Daoy (cell line): ENCODE measurements at regions not wholly inside any gene's neighbourhood (a gene's known extent, or its start where the extent isn't known, plus 50 kb on each side); places are given as distances from the start of the nearest gene placed in this dataset.
"Not testable (repeated sequence)": the region's sequence is repeated elsewhere in the genome, so short reads cannot be mapped to it uniquely, and the experiment has no call there.

Source experiments
- DNase-seq: peaks from one replicate; pipeline ENCODE4 v3.0.0-alpha.2; 2015; ENCODE audit warnings: low read depth

DNA sequence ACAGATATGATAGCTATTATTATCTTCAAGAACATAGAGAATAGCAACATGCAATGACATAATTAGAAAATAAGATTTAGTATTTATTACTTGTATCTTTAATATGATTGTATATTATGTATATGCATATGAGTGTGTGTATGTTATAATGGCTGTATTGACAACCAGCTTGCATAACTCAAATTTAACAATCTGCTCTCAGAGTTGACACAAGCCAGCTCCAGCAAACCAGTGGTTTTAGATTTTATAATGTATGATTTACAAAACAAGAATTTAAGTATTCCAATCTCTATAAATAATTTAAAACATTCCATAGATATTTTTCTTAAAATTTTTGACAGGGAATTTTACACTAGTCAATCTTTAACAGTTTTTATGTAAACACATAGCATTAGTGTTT is 935.9 kb upstream of the EPHA5 start:
- no peak for DNase-seq

- DNase-seq, result no peak
Measured at GRCh38 chr4:66604192-66604591, 933.9 kb upstream of the EPHA5 start.

GRCh38 chr4:66602622-66603021 is 932.3 kb upstream of the EPHA5 start:
- no peak for DNase-seq

GRCh38 chr4:66591968-66592367 is 921.7 kb upstream of the EPHA5 start:
- no peak for DNase-seq

GRCh38 chr4:66590488-66591215 is 920.4 kb upstream of the EPHA5 start:
- DNase-seq, result no peak

DNA sequence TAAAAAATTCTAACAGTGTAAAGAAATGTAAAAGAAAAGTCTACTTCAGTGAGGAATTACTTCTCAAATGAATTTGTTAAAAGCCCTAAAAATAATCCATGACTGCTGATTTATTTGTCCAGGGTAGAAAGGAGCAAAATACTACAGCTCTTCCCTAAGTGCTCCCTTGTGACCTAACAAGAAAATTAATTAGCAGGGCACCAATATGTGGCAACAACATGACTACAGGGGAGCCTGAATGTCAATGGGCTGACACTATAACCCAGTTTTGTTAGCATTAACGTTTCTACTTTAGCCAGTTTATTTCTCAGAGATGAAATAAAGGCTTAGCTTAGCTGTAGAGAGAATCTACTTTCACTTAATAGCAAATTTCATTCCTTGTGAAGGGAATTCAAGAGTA is 918.9 kb upstream of the EPHA5 start:
- no peak for DNase-seq

DNA sequence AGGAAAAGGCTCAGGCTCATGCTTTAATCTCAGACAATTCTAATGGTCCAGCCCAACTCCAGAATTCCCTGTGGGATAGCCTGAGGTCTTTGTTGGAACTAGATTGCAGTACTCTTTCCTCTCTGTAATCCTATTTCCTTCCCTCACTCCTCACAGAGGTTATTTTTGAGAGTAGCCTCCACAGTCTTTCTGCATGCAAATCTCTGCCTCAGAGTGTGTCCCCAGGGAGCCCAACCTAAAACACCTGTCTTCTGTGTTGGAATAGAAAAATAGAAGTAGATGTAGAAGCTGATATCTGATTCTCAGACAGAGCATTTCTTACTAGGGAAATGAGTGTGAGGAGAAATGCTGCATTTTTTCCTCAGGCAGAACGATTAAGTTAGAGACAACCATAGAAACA is 915.5 kb upstream of the EPHA5 start:
- DNase-seq, result no peak

DNA sequence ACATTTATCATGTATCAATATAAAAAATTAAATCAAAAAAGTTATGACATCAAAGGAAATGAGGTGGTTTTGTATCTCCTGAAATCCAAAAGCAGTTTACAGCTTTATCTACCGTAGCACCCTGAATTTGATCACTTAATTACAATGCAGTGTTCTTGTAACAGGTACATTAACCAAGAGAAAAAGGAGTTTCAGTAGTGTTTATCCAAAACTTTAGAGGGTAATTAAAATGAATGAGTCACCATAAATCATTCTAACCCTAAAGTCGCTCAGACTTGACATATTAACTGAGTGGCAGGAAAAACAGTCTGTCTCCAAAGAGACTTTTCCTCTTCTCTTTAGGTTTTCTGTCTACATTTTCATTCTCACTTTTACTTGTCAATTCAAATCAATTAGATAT is 907.6 kb upstream of the EPHA5 start:
- no peak for DNase-seq

- peak; percentile 89 for DNase-seq
Measured at GRCh38 chr4:66575008-66575696, 904.9 kb upstream of the EPHA5 start.

DNA sequence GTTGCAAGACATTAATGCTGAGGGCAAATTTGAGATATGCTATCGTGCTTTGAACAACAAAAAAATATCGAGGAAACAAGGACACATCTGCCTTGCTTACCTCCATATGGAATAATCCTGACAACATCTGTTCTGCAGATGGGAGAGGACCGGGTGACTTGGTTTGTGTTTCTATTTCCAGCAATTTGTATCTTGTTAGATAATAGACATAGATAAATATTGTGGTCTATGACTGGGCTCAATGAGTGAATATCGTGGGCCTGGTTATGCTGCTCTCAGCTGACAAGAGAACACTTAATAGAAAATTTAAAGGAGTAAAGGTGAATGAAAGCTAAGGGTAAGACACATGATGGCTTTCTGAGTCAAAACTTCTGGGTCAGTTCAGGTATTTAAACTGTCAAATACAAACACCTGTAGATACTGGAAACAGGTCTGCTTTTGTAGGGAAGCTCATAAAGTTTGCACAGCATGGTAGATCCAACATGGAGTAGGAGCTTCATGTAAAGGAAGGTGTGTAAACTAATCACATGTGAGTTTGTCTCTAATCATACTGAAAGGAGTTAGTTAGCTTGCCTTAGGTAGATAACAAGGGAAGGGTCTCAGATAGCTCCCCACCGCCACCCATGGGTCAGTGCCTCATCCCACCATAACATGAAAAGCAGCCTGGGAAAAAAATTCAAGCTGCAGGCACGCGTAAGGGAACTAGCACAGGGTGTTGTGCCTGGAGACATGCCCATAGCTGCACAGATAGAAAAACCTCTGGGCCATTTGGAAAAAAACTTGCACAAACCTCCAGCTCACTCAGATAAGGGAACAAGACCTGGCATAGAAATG is 904.1 kb upstream of the EPHA5 start:
- peak; percentile 68 for DNase-seq

GRCh38 chr4:66572949-66573348 is 902.7 kb upstream of the EPHA5 start:
- DNase-seq, result peak; percentile 60

DNA sequence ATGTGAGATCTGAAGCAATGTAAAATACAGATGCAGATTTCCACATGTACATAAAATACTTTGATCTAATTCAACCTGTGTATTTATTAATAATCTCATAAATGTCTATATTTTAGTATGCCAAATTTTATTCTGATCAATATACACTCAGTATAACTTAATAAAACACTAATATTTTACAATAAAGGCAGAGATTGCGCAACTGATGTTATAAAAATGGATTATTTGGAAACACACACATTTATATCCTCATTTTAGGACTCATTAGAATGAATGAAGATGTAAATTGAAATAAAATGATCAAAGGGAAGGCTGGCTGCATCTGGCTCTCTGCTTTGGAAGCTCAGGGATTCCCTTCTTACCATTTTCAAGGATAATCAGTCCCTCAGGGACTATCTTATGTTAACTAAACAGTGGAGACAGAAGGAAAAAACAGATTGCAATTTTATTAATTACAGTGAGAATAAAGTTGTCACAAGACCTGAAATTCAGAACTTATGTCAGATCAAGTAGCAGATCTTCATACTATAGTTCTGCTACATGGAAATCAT is 900.9 kb upstream of the EPHA5 start:
- DNase-seq, result no peak

GRCh38 chr4:66569228-66569627 is 898.9 kb upstream of the EPHA5 start:
- DNase-seq, result no peak

DNA sequence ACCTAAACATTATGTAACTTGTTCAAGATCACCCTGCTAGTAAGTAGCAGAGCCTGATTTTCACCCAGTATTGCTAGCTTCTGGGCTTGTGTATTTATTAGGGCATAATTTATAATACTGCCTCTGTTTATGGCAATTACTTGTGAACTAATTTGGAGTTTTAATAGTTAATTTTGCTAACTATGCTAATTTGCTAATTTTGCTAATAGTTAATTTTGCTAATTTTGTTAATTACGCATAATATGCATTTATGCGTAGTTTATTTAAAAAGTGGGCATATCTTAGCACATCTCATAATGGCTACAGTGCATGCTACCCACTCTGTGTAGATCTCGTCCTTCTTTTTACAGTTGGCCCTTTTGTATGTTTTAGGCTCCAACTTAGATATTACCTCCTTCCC is 898.1 kb upstream of the EPHA5 start:
- no peak for DNase-seq

DNA sequence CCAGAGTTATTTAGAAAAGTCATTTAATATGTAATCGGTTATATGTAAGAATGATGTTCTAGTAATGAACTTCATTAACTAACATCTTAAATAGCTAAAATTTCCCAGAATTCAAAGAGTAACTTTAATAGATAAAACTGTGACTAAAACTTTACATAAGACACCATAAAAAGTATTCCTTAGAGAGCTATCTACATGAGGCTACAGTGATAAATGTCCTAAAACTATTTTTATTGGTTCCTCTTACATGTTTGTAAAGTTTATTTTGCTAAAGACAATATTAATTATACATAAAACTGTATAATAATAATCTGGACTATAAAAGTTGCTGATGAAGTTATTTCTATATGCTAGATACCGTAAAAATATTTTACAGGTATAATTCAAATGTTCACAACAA is 897.7 kb upstream of the EPHA5 start:
- DNase-seq, result no peak

- DNase-seq, result no peak
Measured at GRCh38 chr4:66567551-66567950, 897.3 kb upstream of the EPHA5 start.

DNA sequence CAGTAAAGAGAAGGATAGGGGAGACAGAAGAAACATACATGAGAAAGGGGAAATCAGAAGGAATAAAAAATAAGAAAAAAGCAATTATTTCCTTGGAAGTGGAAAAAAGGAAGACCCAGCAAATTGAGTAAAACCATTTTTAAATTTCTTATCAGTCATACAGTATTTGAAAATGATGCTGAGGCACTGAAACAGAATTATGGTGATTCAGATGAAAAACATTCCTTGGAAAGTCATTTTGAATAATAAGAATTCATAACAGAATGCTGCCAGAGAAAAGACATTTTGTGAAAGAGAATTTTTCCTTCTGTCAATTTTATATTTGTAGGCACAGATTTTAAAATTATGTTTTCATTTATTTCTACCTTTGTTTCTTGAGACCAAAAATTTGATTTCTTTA is 895.5 kb upstream of the EPHA5 start:
- DNase-seq, result no peak

DNA sequence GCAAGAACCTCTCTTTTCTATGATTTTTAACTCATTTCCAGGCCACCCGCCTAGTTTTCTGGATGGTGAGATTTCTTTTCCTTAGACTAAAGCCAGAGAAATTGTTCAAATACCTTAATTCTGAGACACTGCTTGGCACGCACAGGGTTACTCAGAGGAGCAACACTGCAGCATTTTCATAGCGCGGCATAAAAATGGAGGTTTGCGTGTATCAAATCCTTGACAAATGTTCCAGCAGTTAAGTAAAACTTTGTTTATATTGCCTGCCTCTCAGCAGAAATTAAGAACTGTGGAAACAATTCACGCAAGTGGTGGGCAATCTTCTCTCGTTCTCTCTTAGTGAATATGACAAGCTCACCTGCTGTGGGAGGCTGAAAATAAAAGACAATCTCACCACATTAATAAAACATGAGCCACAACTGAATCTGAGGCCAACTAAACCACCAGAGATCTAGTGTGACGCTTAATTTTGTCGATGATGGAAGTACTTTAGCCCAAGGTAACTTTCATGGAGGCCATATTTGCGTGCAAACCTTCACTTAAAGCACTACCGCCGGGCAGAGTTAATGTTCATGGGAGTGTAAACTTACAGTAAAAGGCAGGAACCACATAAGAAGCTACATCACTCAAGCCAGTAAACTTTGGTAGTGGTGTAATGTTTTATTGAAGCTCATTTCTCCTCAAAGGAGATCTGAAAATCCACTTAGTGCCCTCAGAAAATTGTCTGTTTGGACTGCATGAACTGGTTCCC is 894.8 kb upstream of the EPHA5 start:
- DNase-seq, result peak; percentile 84

GRCh38 chr4:66562276-66562806 is 892.1 kb upstream of the EPHA5 start:
- no peak for DNase-seq

GRCh38 chr4:66561465-66562053 is 891.3 kb upstream of the EPHA5 start:
- not testable (repeated sequence) for DNase-seq

- no peak for DNase-seq
Measured at GRCh38 chr4:66558651-66559050, 888.4 kb upstream of the EPHA5 start.
